ENCODE measurements at regions not wholly inside any gene's neighbourhood (a gene's known extent, or its start where the extent isn't known, plus 50 kb on each side); places are given as distances from the start of the nearest gene placed in this dataset.

DNA sequence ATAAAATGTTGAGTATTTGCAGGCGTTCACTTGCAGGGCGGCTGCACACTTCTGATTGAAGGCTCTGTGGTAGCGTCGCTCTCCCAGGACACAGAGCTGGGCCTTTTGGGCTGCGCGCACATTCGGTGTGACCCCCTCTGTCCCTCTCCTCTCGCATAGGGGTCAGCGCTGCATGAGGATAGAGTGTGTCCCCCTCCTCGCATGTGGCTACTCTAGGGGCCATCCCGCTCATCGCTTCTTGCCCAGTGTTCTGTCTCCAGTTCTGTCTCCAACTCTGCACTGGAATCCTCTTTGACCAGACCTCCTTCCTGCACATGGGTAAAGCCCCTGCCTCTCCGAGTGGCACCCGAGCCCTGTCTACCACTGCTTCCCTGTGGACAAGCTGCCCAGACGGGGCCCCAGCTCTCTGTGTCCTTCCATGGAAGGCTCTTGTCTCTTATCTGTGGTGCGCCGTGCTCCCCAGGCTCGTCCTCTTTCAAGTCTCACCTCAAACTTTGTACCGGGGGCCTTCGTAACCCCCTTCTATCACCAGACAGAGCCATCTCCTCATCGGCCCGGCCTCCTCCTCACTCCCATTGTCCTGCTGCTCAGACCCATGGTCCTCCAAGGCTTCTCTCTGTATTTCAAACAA lies 278.0 kb upstream of the HDAC4 start:
- no peak overlapping the region for H3K27ac Mint-ChIP-seq (ENCODE audit: unreplicated experiment)

GRCh38 chr2:239678186-239678490 lies 277.3 kb upstream of the HDAC4 start:
- Mint-ChIP-seq H3K4me3 (ENCODE audit: low read depth, unreplicated experiment) (no peak overlapping the region), H3K27ac (ENCODE audit: unreplicated experiment) (no peak overlapping the region), H3K4me1 (ENCODE audit: low read depth, unreplicated experiment) (no peaks in the 10 kb centered on the region), H3K27me3 (ENCODE audit: unreplicated experiment) (peaks cover 60% of the 10 kb centered on the region), H3K36me3 (ENCODE audit: insufficient read depth, unreplicated experiment) (no peaks in the 10 kb centered on the region), H3K9me3 (ENCODE audit: low read depth, unreplicated experiment) (no peaks in the 10 kb centered on the region)
- no TSS peak for BruUV-seq (replicated peaks)
- DNase-seq, result no peak
- TF ChIP-seq CTCF (IDR thresholded peaks at IDR 0.05; ENCODE audit: unreplicated experiment), result no peak
- intact Hi-C loops (cut with micrococcal nuclease; ENCODE audit: unreplicated experiment), result no loop called here
- CTCF ChIA-PET, result no interaction called here

More for the DNA sequence above, 278.0 kb upstream of the HDAC4 start:
- intact Hi-C loops (cut with micrococcal nuclease; ENCODE audit: unreplicated experiment), result no loop called here
- TF ChIP-seq CTCF (IDR thresholded peaks at IDR 0.05; ENCODE audit: unreplicated experiment), result no peak
- no TSS peak for BruUV-seq (replicated peaks)
- no peak for DNase-seq
- CTCF ChIA-PET, result no interaction called here
- Mint-ChIP-seq H3K4me3 (ENCODE audit: low read depth, unreplicated experiment) (no peak overlapping the region), H3K27me3 (ENCODE audit: unreplicated experiment) (peaks cover 63% of the 10 kb centered on the region), H3K9me3 (ENCODE audit: low read depth, unreplicated experiment) (no peaks in the 10 kb centered on the region), H3K36me3 (ENCODE audit: insufficient read depth, unreplicated experiment) (no peaks in the 10 kb centered on the region), H3K4me1 (ENCODE audit: low read depth, unreplicated experiment) (no peaks in the 10 kb centered on the region)

DNA sequence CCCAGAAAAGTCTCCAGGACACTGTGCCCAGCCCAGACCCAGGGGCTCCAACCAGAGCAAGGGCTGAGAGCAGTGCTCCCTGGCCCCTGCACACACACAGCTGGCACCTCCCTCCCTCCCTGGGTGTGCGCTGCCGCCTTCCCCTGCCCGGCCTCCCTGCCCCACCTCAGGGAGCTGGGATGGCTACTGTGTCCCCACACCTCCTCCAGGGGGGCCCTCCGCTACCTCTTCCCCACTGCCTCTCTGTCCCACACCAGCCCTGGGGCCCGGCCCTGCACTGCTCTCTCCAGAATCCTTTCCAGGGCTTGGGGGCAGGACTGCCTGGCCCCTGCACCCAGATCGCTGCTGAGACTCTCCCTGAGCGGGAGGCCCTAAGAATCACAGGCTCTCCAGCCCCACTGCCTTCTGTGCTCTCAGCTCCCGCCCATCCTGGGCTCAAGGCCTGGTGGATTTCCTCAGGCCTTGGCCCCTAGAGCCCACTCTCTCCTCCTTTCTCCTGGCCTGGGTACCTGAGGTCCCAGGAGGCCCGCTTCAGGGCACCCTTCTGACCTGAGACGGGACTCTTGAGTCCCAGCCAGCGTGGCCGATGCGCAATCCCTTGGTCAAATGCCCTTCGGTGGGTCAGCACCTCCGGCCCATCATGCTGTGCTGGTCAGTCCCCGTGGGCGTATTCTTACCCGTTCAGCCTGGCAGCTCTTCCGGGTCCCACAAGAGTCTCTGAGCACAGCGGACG lies 276.8 kb upstream of the HDAC4 start:
- no peak for DNase-seq
- Mint-ChIP-seq H3K4me1 (ENCODE audit: low read depth, unreplicated experiment) (no peaks in the 10 kb centered on the region), H3K36me3 (ENCODE audit: insufficient read depth, unreplicated experiment) (no peaks in the 10 kb centered on the region), H3K27me3 (ENCODE audit: unreplicated experiment) (peaks cover 55% of the 10 kb centered on the region), H3K27ac (ENCODE audit: unreplicated experiment) (no peak overlapping the region), H3K4me3 (ENCODE audit: low read depth, unreplicated experiment) (no peak overlapping the region), H3K9me3 (ENCODE audit: low read depth, unreplicated experiment) (no peaks in the 10 kb centered on the region)
- no peak for TF ChIP-seq CTCF (IDR thresholded peaks at IDR 0.05; ENCODE audit: unreplicated experiment)
- intact Hi-C loops (cut with micrococcal nuclease; ENCODE audit: unreplicated experiment), result no loop called here
- CTCF ChIA-PET, result no interaction called here
- BruUV-seq (replicated peaks), result no TSS peak

DNA sequence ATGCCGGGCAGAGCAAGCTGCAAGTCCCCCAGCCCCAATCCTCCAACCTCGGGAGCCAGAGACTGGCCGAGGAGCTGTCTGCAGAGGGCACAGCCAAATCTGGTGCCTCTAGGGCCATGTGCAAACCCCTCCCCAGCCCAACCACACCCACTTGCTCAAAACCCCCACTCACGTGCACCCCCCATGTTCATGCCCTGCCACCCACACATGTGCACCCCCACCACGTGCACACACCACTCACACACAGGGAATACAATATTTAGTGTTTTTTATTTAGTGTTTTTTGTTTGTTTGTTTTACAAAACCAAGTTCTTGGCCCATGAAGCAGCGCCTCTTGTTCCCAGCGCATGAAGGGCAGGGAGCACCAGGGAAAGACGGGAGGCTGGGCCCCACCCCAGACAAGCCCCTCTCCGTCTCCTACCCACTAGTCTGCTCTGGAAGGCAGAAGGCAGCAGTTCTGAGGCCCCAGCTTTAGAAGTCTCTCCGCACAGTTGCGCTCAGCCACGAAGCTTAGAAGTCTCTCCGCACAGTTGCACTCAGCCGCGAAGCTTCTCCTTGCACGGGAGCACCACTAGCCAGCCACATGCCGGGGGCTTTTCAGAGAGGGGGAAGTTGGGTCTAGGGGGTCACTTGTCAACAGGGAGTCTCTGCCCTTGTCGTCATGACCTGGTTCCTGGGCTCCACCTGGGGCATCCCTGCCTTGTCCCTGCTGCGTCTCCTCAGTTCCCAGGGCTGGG lies 276.1 kb upstream of the HDAC4 start:
- no peak for TF ChIP-seq CTCF (IDR thresholded peaks at IDR 0.05; ENCODE audit: unreplicated experiment)
- CTCF ChIA-PET, result no interaction called here

More for the DNA sequence above, 276.1 kb upstream of the HDAC4 start:
- intact Hi-C loops (cut with micrococcal nuclease; ENCODE audit: unreplicated experiment), result no loop called here
- H3K27me3 Mint-ChIP-seq (ENCODE audit: unreplicated experiment), result peaks cover 51% of the 10 kb centered on the region
- no peak for DNase-seq
- H3K36me3 Mint-ChIP-seq (ENCODE audit: insufficient read depth, unreplicated experiment), result no peaks in the 10 kb centered on the region
- H3K9me3 Mint-ChIP-seq (ENCODE audit: low read depth, unreplicated experiment), result no peaks in the 10 kb centered on the region
- H3K4me3 Mint-ChIP-seq (ENCODE audit: low read depth, unreplicated experiment), result no peak overlapping the region
- BruUV-seq (replicated peaks), result no TSS peak
- H3K27ac Mint-ChIP-seq (ENCODE audit: unreplicated experiment), result no peak overlapping the region
- no peaks in the 10 kb centered on the region for H3K4me1 Mint-ChIP-seq (ENCODE audit: low read depth, unreplicated experiment)
